ENCODE measurements at regions not wholly inside any gene's neighbourhood (a gene's known extent, or its start where the extent isn't known, plus 50 kb on each side); places are given as distances from the start of the nearest gene placed in this dataset.
"Not testable (repeated sequence)": the region's sequence is repeated elsewhere in the genome, so short reads cannot be mapped to it uniquely, and the experiment has no call there.

DNA sequence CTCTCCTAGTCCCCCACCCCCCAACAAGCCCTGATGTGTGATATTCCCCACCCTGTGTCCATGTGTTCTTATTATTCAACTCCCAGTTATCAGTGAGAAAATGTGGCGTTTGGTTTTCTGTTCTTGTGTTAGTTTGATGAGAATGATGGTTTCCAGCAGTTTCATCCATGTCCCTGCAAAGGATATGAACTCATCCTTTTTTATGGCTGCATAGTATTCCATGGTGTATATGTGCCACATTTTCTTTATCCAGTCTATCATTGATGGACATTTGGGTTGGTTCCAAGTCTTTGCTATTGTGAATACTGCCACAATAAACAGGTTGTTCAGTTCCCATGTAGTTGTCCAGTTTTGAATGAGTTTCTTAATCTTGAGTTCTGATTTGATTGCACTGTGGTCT is 1006.1 kb upstream of the MIR17HG start:
- not testable (repeated sequence) for TF ChIP-seq POLR2A (IDR thresholded peaks at IDR 0.05)
- TF ChIP-seq, protein P1, sequence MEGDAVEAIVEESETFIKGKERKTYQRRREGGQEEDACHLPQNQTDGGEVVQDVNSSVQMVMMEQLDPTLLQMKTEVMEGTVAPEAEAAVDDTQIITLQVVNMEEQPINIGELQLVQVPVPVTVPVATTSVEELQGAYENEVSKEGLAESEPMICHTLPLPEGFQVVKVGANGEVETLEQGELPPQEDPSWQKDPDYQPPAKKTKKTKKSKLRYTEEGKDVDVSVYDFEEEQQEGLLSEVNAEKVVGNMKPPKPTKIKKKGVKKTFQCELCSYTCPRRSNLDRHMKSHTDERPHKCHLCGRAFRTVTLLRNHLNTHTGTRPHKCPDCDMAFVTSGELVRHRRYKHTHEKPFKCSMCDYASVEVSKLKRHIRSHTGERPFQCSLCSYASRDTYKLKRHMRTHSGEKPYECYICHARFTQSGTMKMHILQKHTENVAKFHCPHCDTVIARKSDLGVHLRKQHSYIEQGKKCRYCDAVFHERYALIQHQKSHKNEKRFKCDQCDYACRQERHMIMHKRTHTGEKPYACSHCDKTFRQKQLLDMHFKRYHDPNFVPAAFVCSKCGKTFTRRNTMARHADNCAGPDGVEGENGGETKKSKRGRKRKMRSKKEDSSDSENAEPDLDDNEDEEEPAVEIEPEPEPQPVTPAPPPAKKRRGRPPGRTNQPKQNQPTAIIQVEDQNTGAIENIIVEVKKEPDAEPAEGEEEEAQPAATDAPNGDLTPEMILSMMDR (IDR thresholded peaks at IDR 0.05), result not testable (repeated sequence)
